Lower lobe of right lung (tissue), 2 donors: ENCODE measurements at regions not wholly inside any gene's neighbourhood (a gene's known extent, or its start where the extent isn't known, plus 50 kb on each side); places are given as distances from the start of the nearest gene placed in this dataset.

Experiments used
- ATAC-seq, 2 donors: fragments of 200-7000 bp; cut with Tn5 transposase; one replicate each; pipeline ENCODE4 v1.9.1; 2020 to 2022; ENCODE audit warnings: mild to moderate bottlenecking in 2 of 2, moderate library complexity in 2 of 2
- DNase-seq: peaks from one replicate; pipeline ENCODE4 v3.0.0-alpha.2; 2020
- H3K27ac ChIP-seq: fragments of 200-600 bp; one replicate; pipeline ENCODE4 v1.8.0; 2022
- H3K27me3 ChIP-seq: fragments of 200-600 bp; one replicate; pipeline ENCODE4 v1.8.0; 2022; ENCODE audit warnings: low read depth
- H3K36me3 ChIP-seq: fragments of 200-600 bp; one replicate; pipeline ENCODE4 v1.8.0; 2022; ENCODE audit warnings: mild to moderate bottlenecking
- H3K4me1 ChIP-seq: fragments of 200-600 bp; one replicate; pipeline ENCODE4 v1.8.0; 2022
- H3K4me3 ChIP-seq: fragments of 200-600 bp; one replicate; pipeline ENCODE4 v1.8.0; 2022; ENCODE audit warnings: mild to moderate bottlenecking
- H3K9me3 ChIP-seq: fragments of 200-600 bp; one replicate; pipeline ENCODE4 v1.8.0; 2022
- CTCF ChIP-seq: fragments of 200-600 bp; IDR thresholded peaks from one replicate; pipeline ENCODE4 v1.8.0; 2022; ENCODE audit warnings: antibody characterized with exemption, mild to moderate bottlenecking
- intact Hi-C: fragments of 100-400 bp; cut with DNase I; formaldehyde crosslinking; loops from one replicate; pipeline ENCODE4 v1.11.0; 2022
- donor health status: DM: no; HTN: yes; CAD: no; lungs with severe emphysema.

- ATAC-seq = no peak
Observed at GRCh38 chr10:52940921-52941320, 168.3 kb upstream of the MBL2 start.

GRCh38 chr10:52939894-52940293, 167.3 kb upstream of the MBL2 start:
- Histone ChIP-seq H3K27me3 (no peaks in the 10 kb centered on the region), H3K9me3 (no peaks in the 10 kb centered on the region), H3K4me3 (no peak overlapping the region), H3K4me1 (no peaks in the 10 kb centered on the region), H3K36me3 (no peaks in the 10 kb centered on the region), H3K27ac (no peak overlapping the region)
- DNase-seq (no peak), ATAC-seq (no peak)
- no peak for TF ChIP-seq CTCF
- intact Hi-C loops = no loop called here

More at GRCh38 chr10:52940921-52941320, 168.3 kb upstream of the MBL2 start:
- intact Hi-C loops = no loop called here
- no peaks in the 10 kb centered on the region for H3K9me3 ChIP-seq
- no peaks in the 10 kb centered on the region for H3K4me1 ChIP-seq
- no peak overlapping the region for H3K4me3 ChIP-seq
- no peaks in the 10 kb centered on the region for H3K36me3 ChIP-seq
- H3K27me3 ChIP-seq = no peaks in the 10 kb centered on the region
- DNase-seq = no peak
- no peak for TF ChIP-seq CTCF
- H3K27ac ChIP-seq = no peak overlapping the region

GRCh38 chr10:52933748-52934147, 161.2 kb upstream of the MBL2 start:
- intact Hi-C loops = no loop called here
- Histone ChIP-seq H3K27me3 (no peaks in the 10 kb centered on the region), H3K4me3 (no peak overlapping the region), H3K4me1 (no peaks in the 10 kb centered on the region), H3K9me3 (no peaks in the 10 kb centered on the region), H3K27ac (no peak overlapping the region), H3K36me3 (no peaks in the 10 kb centered on the region)
- no peak for TF ChIP-seq CTCF
- DNase-seq (no peak), ATAC-seq (no peak)

GRCh38 chr10:52927678-52928077, 155.1 kb upstream of the MBL2 start:
- H3K4me1 ChIP-seq = no peaks in the 10 kb centered on the region
- TF ChIP-seq CTCF = no peak
- intact Hi-C loops = no loop called here
- DNase-seq (no peak), ATAC-seq (no peak)
- H3K36me3 ChIP-seq = no peaks in the 10 kb centered on the region
- H3K4me3 ChIP-seq = no peak overlapping the region
- H3K27ac ChIP-seq = no peak overlapping the region
- no peaks in the 10 kb centered on the region for H3K27me3 ChIP-seq
- H3K9me3 ChIP-seq = no peaks in the 10 kb centered on the region

GRCh38 chr10:52923520-52923919, 150.9 kb upstream of the MBL2 start:
- H3K9me3 ChIP-seq = no peaks in the 10 kb centered on the region
- no peak for TF ChIP-seq CTCF
- DNase-seq (no peak), ATAC-seq (no peak)
- H3K4me1 ChIP-seq = no peaks in the 10 kb centered on the region
- H3K4me3 ChIP-seq = no peak overlapping the region
- no peak overlapping the region for H3K27ac ChIP-seq
- intact Hi-C loops = no loop called here
- H3K27me3 ChIP-seq = no peaks in the 10 kb centered on the region
- H3K36me3 ChIP-seq = no peaks in the 10 kb centered on the region
